ENCODE measurements at regions not wholly inside any gene's neighbourhood (a gene's known extent, or its start where the extent isn't known, plus 50 kb on each side); places are given as distances from the start of the nearest gene placed in this dataset.

DNA sequence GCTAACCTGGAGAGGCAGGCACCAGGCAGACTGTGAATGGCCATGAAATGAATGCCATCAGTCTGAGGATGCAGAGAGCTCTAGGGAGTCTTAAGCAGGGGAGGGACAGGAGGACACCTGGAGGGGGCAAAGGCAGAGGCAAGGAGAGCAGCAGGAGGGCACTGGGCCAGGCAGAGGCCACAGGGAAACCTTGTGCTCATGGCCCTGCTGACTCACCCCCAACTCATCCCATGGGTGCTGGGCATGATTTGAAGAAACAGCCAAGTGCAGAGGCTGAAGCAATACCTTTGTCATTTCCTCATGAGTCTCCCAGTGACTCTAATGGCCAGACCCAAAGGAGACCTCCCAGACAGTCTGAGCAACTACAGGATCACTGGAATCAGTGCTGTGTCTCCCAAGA, 141.4 kb downstream of the TMEM132E start:
- TF ChIP-seq EZH2 (IDR thresholded peaks at IDR 0.05; ENCODE audit: insufficient read depth, poor library complexity, severe bottlenecking) = no peak
- no peak for TF ChIP-seq EZH2phosphoT487 (IDR thresholded peaks at IDR 0.05; ENCODE audit: insufficient read depth, low read depth)
